Right lobe of liver (tissue), 4 donors: ENCODE measurements at regions not wholly inside any gene's neighbourhood (a gene's known extent, or its start where the extent isn't known, plus 50 kb on each side); places are given as distances from the start of the nearest gene placed in this dataset.

Experiments
- POLR2A ChIP-seq: fragments of 450-650 bp; IDR thresholded peaks from one replicate; pipeline ENCODE4 v1.6.1; 2017; ENCODE audit warnings: antibody characterized with exemption, mild to moderate bottlenecking
- TF ChIP-seq, protein P1 (sequence below), 4 donors: fragments of 200-600 bp in 3 of 4; fragments of 450-650 bp in 1 of 4; IDR thresholded peaks; one replicate each; pipeline versions ENCODE4 v1.5.1 to v1.8.0; 2016 to 2022; ENCODE audit warnings: antibody characterized with exemption in 4 of 4, mild to moderate bottlenecking in 2 of 4
- donor health status: DM: no; HTN: no; CAD: no.
- donor health status: DM: no; HTN: no; CAD: no.
- donor health status: DM: no; HTN: yes; CAD: no.

DNA sequence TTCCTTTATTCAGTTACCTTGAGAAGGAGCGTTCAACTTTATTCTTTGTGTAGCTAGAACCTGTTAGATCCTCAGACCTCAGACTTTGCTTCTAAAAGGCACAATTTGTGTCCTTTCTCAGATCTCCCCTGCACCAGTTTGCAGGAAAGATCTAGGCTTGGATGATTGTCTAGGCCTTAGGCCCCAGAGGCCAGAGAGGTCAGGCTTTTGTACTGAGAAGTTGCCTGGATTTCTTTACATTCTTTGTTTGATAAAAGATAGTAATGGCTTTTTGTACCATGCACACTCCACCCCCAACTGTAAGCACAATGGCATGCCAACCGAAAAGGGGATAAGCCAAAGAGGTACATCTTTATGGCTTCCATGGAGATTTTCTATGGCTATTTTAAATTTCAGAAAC lies 719.6 kb upstream of the NR2F2 start:
- TF ChIP-seq, protein P1, sequence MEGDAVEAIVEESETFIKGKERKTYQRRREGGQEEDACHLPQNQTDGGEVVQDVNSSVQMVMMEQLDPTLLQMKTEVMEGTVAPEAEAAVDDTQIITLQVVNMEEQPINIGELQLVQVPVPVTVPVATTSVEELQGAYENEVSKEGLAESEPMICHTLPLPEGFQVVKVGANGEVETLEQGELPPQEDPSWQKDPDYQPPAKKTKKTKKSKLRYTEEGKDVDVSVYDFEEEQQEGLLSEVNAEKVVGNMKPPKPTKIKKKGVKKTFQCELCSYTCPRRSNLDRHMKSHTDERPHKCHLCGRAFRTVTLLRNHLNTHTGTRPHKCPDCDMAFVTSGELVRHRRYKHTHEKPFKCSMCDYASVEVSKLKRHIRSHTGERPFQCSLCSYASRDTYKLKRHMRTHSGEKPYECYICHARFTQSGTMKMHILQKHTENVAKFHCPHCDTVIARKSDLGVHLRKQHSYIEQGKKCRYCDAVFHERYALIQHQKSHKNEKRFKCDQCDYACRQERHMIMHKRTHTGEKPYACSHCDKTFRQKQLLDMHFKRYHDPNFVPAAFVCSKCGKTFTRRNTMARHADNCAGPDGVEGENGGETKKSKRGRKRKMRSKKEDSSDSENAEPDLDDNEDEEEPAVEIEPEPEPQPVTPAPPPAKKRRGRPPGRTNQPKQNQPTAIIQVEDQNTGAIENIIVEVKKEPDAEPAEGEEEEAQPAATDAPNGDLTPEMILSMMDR (IDR thresholded peaks at IDR 0.05), result no peak
- no peak for TF ChIP-seq POLR2A
